NCI-H146 (cell line): ENCODE measurements at regions not wholly inside any gene's neighbourhood (a gene's known extent, or its start where the extent isn't known, plus 50 kb on each side); places are given as distances from the start of the nearest gene placed in this dataset.
"Not testable (repeated sequence)": the region's sequence is repeated elsewhere in the genome, so short reads cannot be mapped to it uniquely, and the experiment has no call there.

ENCODE experiments used
- DNase-seq: peaks from one replicate; lab custom pipeline; 2025; lab: John Stamatoyannopoulos, UW

GRCh38 chr16:10314317-10314716, 71.5 kb upstream of the ATF7IP2 start:
- DNase-seq = no peak

- DNase-seq = no peak
These were observed 71.0 kb upstream of the ATF7IP2 start for GRCh38 chr16:10314811-10315210.

GRCh38 chr16:10317425-10318001, 68.3 kb upstream of the ATF7IP2 start:
- DNase-seq = no peak

- no peak for DNase-seq
These were observed 66.9 kb upstream of the ATF7IP2 start for GRCh38 chr16:10318798-10319500.

GRCh38 chr16:10321407-10322387, 64.2 kb upstream of the ATF7IP2 start:
- DNase-seq = no peak

- no peak for DNase-seq
These were observed 62.9 kb upstream of the ATF7IP2 start for GRCh38 chr16:10322723-10323527.

- no peak for DNase-seq
These were observed 62.4 kb upstream of the ATF7IP2 start for GRCh38 chr16:10323528-10323869.

- no peak for DNase-seq
These were observed 61.7 kb upstream of the ATF7IP2 start for GRCh38 chr16:10324210-10324609.

GRCh38 chr16:10325783-10326543, 59.9 kb upstream of the ATF7IP2 start:
- DNase-seq = no peak

GRCh38 chr16:10326647-10327046, 59.2 kb upstream of the ATF7IP2 start:
- DNase-seq = no peak

GRCh38 chr16:10328291-10328690, 57.6 kb upstream of the ATF7IP2 start:
- DNase-seq = not testable (repeated sequence)

- no peak for DNase-seq
These were observed 53.6 kb upstream of the ATF7IP2 start for GRCh38 chr16:10332241-10332640.

GRCh38 chr16:10332775-10333174, 53.1 kb upstream of the ATF7IP2 start:
- no peak for DNase-seq

- no peak for DNase-seq
These were observed 52.4 kb upstream of the ATF7IP2 start for GRCh38 chr16:10333321-10334032.

- no peak for DNase-seq
These were observed 50.2 kb upstream of the ATF7IP2 start for GRCh38 chr16:10335681-10336080.
